Peyer's patch (tissue), 4 donors: ENCODE measurements at regions not wholly inside any gene's neighbourhood (a gene's known extent, or its start where the extent isn't known, plus 50 kb on each side); places are given as distances from the start of the nearest gene placed in this dataset.

ENCODE experiments used
- DNase-seq, 3 donors: peaks; one replicate each; pipeline ENCODE4 v3.0.0-alpha.2; 2017 to 2019
- H3K27ac ChIP-seq, 4 donors: fragments of 200-600 bp; sonication (generic); one replicate each; pipeline ENCODE4 v1.5.1; 2016 to 2019
- H3K27me3 ChIP-seq, 2 donors: fragments of 200-600 bp; sonication (generic); one replicate each; pipeline ENCODE4 v1.5.1; 2019
- H3K36me3 ChIP-seq, 3 donors: fragments of 200-600 bp; sonication (generic); one replicate each; pipeline ENCODE4 v1.5.1; 2016 to 2019
- H3K4me1 ChIP-seq, 4 donors: fragments of 200-600 bp; sonication (generic); one replicate each; pipeline ENCODE4 v1.5.1; 2016 to 2019
- H3K4me3 ChIP-seq, 4 donors: fragments of 200-600 bp; sonication (generic); 1 replicate in 3 of 4; 2 replicates in 1 of 4; pipeline ENCODE4 v1.5.1; 2016 to 2019; ENCODE audit warnings: mild to moderate bottlenecking in 1 of 4
- H3K9me3 ChIP-seq, 4 donors: fragments of 200-600 bp; sonication (generic); one replicate each; pipeline ENCODE4 v1.5.1; 2016 to 2019; ENCODE audit warnings: mild to moderate bottlenecking in 1 of 4
- CTCF ChIP-seq, 6 experiments: fragments of 450-650 bp in 4 of 6; fragments of 200-600 bp in 2 of 6; sonication (generic) in 1 of 6; IDR thresholded peaks; one replicate each; pipeline ENCODE4 v1.5.1; 2017 to 2019; ENCODE audit warnings: antibody characterized with exemption in 6 of 6, mild to moderate bottlenecking in 3 of 6, moderate library complexity in 1 of 6
- POLR2A ChIP-seq, 2 donors: fragments of 450-650 bp; IDR thresholded peaks; one replicate each; pipeline ENCODE4 v1.5.1; 2017; ENCODE audit warnings: antibody characterized with exemption in 2 of 2, mild to moderate bottlenecking in 2 of 2, moderate library complexity in 2 of 2

DNA sequence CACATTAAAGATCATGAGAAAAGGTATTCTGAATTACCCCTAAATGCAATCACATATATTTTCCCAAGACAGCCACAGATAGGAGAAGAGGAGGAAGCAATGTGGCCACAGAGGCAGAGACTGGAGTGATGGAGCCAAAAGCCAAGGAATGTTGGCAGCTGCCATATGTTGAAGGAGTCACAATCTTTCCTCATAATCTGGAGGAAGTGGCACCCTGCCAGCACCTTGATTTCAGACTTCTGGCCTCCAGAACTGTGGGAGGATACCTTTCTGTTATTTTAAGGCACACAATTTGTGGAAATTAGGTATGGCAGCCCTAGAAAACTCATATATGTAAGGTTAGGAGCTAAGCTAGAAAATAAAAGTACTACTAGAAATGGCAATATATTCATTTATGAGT lies 139.9 kb upstream of the GAS1 start:
- Histone ChIP-seq H3K27ac (no peak overlapping the region), H3K27me3 (no peaks in the 10 kb centered on the region), H3K9me3 (no peaks in the 10 kb centered on the region), H3K4me3 (no peak overlapping the region), H3K36me3 (no peaks in the 10 kb centered on the region), H3K4me1 (no peaks in the 10 kb centered on the region)
- TF ChIP-seq POLR2A (IDR thresholded peaks at IDR 0.05) (no peak), CTCF (IDR thresholded peaks at IDR 0.05) (no peak)
- no peak for DNase-seq

DNA sequence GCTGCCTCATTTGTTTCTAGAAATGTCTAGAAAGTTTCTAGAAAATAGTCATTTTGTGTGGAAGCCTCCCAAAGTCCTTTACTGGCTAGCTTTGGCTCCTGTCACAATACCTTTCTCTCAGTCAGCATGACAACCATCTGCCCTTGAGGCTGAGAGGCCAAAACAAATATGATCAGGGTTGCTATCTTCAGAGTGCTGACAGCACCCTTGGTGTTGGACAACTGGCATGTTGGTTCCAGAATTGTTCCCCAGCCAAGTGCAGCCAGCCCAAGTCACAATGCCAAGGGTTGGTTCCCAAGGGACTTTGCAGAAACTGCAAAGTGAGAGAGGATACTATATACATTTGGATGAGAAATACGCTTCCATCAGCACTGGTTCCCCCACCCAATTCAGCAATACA lies 140.9 kb upstream of the GAS1 start:
- no peak for DNase-seq
- Histone ChIP-seq H3K4me1 (no peaks in the 10 kb centered on the region), H3K9me3 (no peaks in the 10 kb centered on the region), H3K27ac (no peak overlapping the region), H3K36me3 (no peaks in the 10 kb centered on the region), H3K27me3 (no peaks in the 10 kb centered on the region), H3K4me3 (no peak overlapping the region)
- no peak for TF ChIP-seq CTCF (IDR thresholded peaks at IDR 0.05)
- no peak for TF ChIP-seq POLR2A (IDR thresholded peaks at IDR 0.05)

DNA sequence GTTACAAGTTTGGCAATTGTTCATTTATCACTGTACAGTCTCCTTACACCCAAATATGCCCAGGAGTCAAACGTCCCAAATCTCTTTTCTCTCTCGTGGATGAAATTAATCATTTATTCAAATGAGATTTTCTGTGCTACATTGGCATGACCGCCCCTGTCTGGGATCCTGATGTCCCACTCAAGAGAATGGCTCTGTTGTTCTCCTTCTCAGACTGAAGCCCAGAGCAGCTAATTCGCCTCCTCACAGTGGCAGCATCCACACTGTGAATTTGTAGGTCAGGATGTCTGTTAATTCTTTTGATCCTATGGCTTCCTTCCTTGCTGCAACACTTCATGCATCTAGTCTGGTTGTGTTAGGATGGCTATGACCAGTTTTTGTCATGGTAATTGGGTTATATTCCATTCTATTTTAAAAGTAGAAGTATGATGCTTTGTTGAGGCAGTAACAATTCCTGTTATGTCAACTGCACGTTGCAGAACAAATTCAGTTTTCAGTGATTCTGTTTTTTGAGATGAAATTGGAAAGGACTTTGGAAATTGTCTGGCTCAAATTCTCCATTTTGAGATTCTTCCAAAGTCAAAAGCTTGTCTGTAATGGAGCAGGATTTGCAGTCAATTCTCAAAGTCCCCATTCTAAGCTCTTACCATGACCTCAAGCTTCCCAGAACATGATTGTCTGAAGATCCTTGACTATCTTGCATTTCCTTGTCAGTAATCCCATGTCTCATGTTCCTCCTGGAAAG lies 141.5 kb upstream of the GAS1 start:
- no peaks in the 10 kb centered on the region for H3K27me3 ChIP-seq
- no peaks in the 10 kb centered on the region for H3K36me3 ChIP-seq
- no peak for DNase-seq
- H3K4me1 ChIP-seq, result no peaks in the 10 kb centered on the region
- H3K27ac ChIP-seq, result no peak overlapping the region
- no peaks in the 10 kb centered on the region for H3K9me3 ChIP-seq
- no peak for TF ChIP-seq CTCF (IDR thresholded peaks at IDR 0.05)
- no peak for TF ChIP-seq POLR2A (IDR thresholded peaks at IDR 0.05)
- H3K4me3 ChIP-seq, result no peak overlapping the region

DNA sequence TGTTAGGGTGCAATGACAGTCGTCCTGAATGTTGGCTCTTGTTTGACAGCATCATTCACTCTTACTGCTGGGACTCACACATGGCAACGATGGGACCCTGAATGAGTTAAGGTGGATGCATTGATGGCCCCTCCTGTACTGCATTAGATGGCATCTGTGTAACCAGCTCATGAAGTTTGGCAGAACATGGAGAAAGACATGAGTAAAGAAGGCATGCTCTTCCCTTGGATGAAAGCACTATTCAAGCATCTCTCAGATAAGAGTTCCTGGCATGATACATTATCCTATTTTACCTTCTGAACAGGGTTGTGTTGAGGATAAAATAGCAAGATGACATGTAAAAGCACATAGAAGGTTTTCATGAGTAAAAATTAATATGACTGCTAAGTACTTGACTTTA lies 142.2 kb upstream of the GAS1 start:
- Histone ChIP-seq H3K36me3 (no peaks in the 10 kb centered on the region), H3K27me3 (no peaks in the 10 kb centered on the region), H3K4me1 (no peaks in the 10 kb centered on the region), H3K9me3 (no peaks in the 10 kb centered on the region), H3K27ac (no peak overlapping the region), H3K4me3 (no peak overlapping the region)
- TF ChIP-seq POLR2A (IDR thresholded peaks at IDR 0.05), result no peak
- no peak for DNase-seq

DNA sequence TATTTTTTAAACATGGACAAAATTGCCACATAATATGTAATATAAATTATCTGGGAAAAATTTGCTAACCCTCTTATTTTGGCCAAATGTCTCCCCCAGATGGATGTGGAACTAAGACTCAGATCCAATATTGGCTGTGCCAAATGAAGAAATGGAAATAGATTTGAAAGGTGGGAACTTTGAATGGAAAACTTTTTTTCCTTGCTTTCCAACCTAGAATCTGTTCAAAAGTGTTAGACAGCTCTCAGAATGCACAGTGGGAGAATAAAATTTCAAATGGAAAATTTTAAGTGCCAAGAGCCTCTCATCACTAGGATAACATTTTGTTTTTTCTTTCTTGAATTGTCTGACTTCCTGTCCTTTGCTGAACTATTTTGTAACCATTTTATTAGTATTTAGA lies 142.6 kb upstream of the GAS1 start:
- Histone ChIP-seq H3K27me3 (no peaks in the 10 kb centered on the region), H3K9me3 (no peaks in the 10 kb centered on the region), H3K36me3 (no peaks in the 10 kb centered on the region), H3K27ac (no peak overlapping the region), H3K4me3 (no peak overlapping the region), H3K4me1 (no peaks in the 10 kb centered on the region)
- no peak for DNase-seq
- no peak for TF ChIP-seq CTCF (IDR thresholded peaks at IDR 0.05)
- TF ChIP-seq POLR2A (IDR thresholded peaks at IDR 0.05), result no peak

GRCh38 chr9:87093777-87094176 lies 146.5 kb upstream of the GAS1 start:
- Histone ChIP-seq H3K27me3 (no peaks in the 10 kb centered on the region), H3K4me1 (no peaks in the 10 kb centered on the region), H3K27ac (no peak overlapping the region), H3K9me3 (no peaks in the 10 kb centered on the region), H3K36me3 (no peaks in the 10 kb centered on the region), H3K4me3 (no peak overlapping the region)
- TF ChIP-seq POLR2A (IDR thresholded peaks at IDR 0.05) (no peak), CTCF (IDR thresholded peaks at IDR 0.05) (no peak)
- DNase-seq, result no peak
